Thyroid gland (tissue), 4 donors: ENCODE measurements at regions not wholly inside any gene's neighbourhood (a gene's known extent, or its start where the extent isn't known, plus 50 kb on each side); places are given as distances from the start of the nearest gene placed in this dataset.

Experiments used
- DNase-seq, 2 donors: peaks; one replicate each; pipeline ENCODE4 v3.0.0-alpha.2; 2019
- H3K27ac ChIP-seq, 3 donors: fragments of 200-600 bp; sonication (generic); 1 replicate in 2 of 3; 2 replicates in 1 of 3; pipeline ENCODE4 v1.5.1; 2016 to 2019; ENCODE audit warnings: mild to moderate bottlenecking in 1 of 3, moderate library complexity in 1 of 3
- H3K27me3 ChIP-seq: fragments of 200-600 bp; sonication (generic); one replicate; pipeline ENCODE4 v1.5.1; 2019
- H3K36me3 ChIP-seq, 2 donors: fragments of 200-600 bp; sonication (generic); one replicate each; pipeline ENCODE4 v1.5.1; 2016 to 2019
- H3K4me1 ChIP-seq, 2 donors: fragments of 200-600 bp; sonication (generic); one replicate each; pipeline ENCODE4 v1.5.1; 2017 to 2019
- H3K4me3 ChIP-seq, 3 donors: fragments of 200-600 bp; sonication (generic); replicated peaks in 1 of 3; 1 replicate in 2 of 3; 2 replicates in 1 of 3; pipeline ENCODE4 v1.5.1; 2016; ENCODE audit warnings: mild to moderate bottlenecking in 1 of 3
- H3K9me3 ChIP-seq: fragments of 200-600 bp; sonication (generic); one replicate; pipeline ENCODE4 v1.5.1; 2017
- POLR2A ChIP-seq, 2 donors: fragments of 450-650 bp; IDR thresholded peaks; one replicate each; pipeline ENCODE4 v1.6.1; 2017; ENCODE audit warnings: antibody characterized with exemption in 2 of 2, mild to moderate bottlenecking in 2 of 2, moderate library complexity in 1 of 2
- WGBS, 2 donors: methylation state at CpG; one replicate each; pipeline ENCODE4 v1.1.5; 2017; 5-methylcytosine and 5-hydroxymethylcytosine counted together
- intact Hi-C: fragments of 100-400 bp; cut with DNase I; formaldehyde crosslinking; loops from one replicate; pipeline ENCODE4 v1.15.1; 2023
- TF ChIP-seq, protein P1 (sequence below), 6 experiments: fragments of 200-600 bp in 3 of 6; fragments of 450-650 bp in 3 of 6; sonication (generic) in 3 of 6; IDR thresholded peaks; one replicate each; pipeline ENCODE4 v1.5.1; 2016 to 2019; ENCODE audit warnings: antibody characterized with exemption in 6 of 6, mild to moderate bottlenecking in 2 of 6, inconsistent platforms in 1 of 6, moderate library complexity in 1 of 6

- no peak for TF ChIP-seq POLR2A (IDR thresholded peaks at IDR 0.05)
- TF ChIP-seq, protein P1, sequence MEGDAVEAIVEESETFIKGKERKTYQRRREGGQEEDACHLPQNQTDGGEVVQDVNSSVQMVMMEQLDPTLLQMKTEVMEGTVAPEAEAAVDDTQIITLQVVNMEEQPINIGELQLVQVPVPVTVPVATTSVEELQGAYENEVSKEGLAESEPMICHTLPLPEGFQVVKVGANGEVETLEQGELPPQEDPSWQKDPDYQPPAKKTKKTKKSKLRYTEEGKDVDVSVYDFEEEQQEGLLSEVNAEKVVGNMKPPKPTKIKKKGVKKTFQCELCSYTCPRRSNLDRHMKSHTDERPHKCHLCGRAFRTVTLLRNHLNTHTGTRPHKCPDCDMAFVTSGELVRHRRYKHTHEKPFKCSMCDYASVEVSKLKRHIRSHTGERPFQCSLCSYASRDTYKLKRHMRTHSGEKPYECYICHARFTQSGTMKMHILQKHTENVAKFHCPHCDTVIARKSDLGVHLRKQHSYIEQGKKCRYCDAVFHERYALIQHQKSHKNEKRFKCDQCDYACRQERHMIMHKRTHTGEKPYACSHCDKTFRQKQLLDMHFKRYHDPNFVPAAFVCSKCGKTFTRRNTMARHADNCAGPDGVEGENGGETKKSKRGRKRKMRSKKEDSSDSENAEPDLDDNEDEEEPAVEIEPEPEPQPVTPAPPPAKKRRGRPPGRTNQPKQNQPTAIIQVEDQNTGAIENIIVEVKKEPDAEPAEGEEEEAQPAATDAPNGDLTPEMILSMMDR (IDR thresholded peaks at IDR 0.05), result no peak
These were observed 168.9 kb downstream of the DRD1 start for GRCh38 chr5:175275097-175275496.

GRCh38 chr5:175274171-175274570 is 169.8 kb downstream of the DRD1 start:
- intact Hi-C loops, result no loop called here
- no peak for TF ChIP-seq POLR2A (IDR thresholded peaks at IDR 0.05)

More at GRCh38 chr5:175275097-175275496, 168.9 kb downstream of the DRD1 start:
- WGBS, 2 donors, result 57 to 60% methylated on average over 4 of the region's 4 CpGs
- H3K27ac ChIP-seq, result no peak overlapping the region
- H3K4me3 ChIP-seq, result no peak overlapping the region
- intact Hi-C loops, result no loop called here
- H3K27me3 ChIP-seq, result no peaks in the 10 kb centered on the region
- no peaks in the 10 kb centered on the region for H3K9me3 ChIP-seq
- H3K36me3 ChIP-seq, result no peaks in the 10 kb centered on the region
- no peaks in the 10 kb centered on the region for H3K4me1 ChIP-seq
- no peak for DNase-seq

GRCh38 chr5:175264406-175264805 is 179.6 kb downstream of the DRD1 start:
- no peak for DNase-seq
- WGBS, 2 donors, result 60 to 71% methylated on average over 2 of the region's 2 CpGs
- TF ChIP-seq POLR2A (IDR thresholded peaks at IDR 0.05), result no peak
- TF ChIP-seq, protein P1 (IDR thresholded peaks at IDR 0.05), result no peak
- intact Hi-C loops, result no loop called here
- Histone ChIP-seq H3K36me3 (no peaks in the 10 kb centered on the region), H3K27me3 (no peaks in the 10 kb centered on the region), H3K27ac (no peak overlapping the region), H3K4me1 (no peaks in the 10 kb centered on the region), H3K9me3 (no peaks in the 10 kb centered on the region), H3K4me3 (no peak overlapping the region)

More at GRCh38 chr5:175274171-175274570, 169.8 kb downstream of the DRD1 start:
- no peak overlapping the region for H3K27ac ChIP-seq
- H3K36me3 ChIP-seq, result no peaks in the 10 kb centered on the region
- no peak overlapping the region for H3K4me3 ChIP-seq
- no peaks in the 10 kb centered on the region for H3K27me3 ChIP-seq
- no peaks in the 10 kb centered on the region for H3K4me1 ChIP-seq
- no peak for DNase-seq
- no peaks in the 10 kb centered on the region for H3K9me3 ChIP-seq

DNA sequence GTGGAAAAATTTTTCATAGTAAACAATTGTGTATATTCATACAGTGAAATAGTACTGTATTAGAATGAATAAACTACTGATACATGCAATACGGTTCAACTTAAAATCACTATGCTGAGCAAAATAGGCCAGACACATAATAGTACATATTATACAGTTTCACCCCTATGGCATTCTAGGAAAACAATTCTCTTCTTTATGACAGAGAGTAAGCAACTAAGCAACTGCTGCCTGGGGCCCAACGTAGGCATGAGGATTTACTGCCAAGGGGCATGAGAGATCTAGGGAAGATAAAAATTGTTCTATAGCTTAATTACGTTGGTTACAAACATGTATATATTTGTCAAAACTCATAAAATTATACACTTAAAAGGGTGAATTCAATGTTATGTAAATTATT is 180.2 kb downstream of the DRD1 start:
- TF ChIP-seq POLR2A (IDR thresholded peaks at IDR 0.05), result no peak
- TF ChIP-seq, protein P1 (IDR thresholded peaks at IDR 0.05), result no peak
- no peaks in the 10 kb centered on the region for H3K4me1 ChIP-seq
- no peaks in the 10 kb centered on the region for H3K9me3 ChIP-seq
- intact Hi-C loops, result no loop called here
- WGBS, 2 donors, result 92 to 97% methylated on average over 3 of the region's 3 CpGs
- no peaks in the 10 kb centered on the region for H3K27me3 ChIP-seq
- no peaks in the 10 kb centered on the region for H3K36me3 ChIP-seq
- no peak overlapping the region for H3K27ac ChIP-seq
- DNase-seq, result no peak
- no peak overlapping the region for H3K4me3 ChIP-seq

DNA sequence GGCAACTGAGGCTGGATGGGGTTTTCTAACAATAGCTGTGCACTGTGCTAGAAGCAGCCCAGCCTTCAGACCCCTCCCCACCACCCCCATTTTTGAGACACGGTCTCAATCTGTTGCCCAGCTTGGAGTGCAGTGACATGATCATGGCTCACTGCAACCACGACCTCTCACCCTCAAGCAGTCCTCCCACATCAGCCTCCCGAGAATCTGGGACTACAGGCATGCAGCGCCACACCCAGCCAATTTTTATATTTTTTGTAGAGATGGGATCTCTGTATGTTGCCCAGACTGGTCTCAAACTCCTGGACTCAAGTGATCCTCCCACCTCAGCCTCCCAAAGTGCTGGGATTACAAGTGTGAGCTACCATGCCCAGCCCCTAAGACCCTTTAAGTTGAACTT is 182.5 kb downstream of the DRD1 start:
- DNase-seq, result no peak
- Histone ChIP-seq H3K36me3 (no peaks in the 10 kb centered on the region), H3K4me1 (no peaks in the 10 kb centered on the region), H3K27ac (no peak overlapping the region), H3K4me3 (no peak overlapping the region), H3K9me3 (no peaks in the 10 kb centered on the region), H3K27me3 (no peaks in the 10 kb centered on the region)
- 76 to 89% methylated on average over 4 of the region's 4 CpGs for WGBS, 2 donors
- TF ChIP-seq, protein P1 (IDR thresholded peaks at IDR 0.05), result no peak
- TF ChIP-seq POLR2A (IDR thresholded peaks at IDR 0.05), result no peak
- intact Hi-C loops, result no loop called here

DNA sequence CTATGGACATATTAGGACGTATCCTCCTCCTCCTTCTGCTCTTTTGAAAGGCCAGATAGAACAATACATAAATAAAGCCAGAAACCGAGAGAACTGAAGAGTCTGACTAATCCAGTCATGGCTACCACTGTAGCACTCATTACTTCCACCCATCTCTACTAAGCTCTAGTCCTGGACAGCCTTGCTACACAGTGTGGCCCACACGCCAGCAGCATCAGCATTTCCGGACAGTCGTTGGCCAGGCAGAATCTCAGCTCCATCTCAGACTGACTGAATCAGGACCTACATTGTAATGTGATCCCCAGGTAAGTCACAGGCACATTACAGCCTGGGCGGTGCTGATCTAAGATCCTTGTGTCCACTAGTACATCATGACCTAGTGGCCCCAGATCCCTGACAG is 182.9 kb downstream of the DRD1 start:
- intact Hi-C loops, result no loop called here
- Histone ChIP-seq H3K4me3 (no peak overlapping the region), H3K27ac (no peak overlapping the region), H3K4me1 (no peaks in the 10 kb centered on the region), H3K27me3 (no peaks in the 10 kb centered on the region), H3K9me3 (no peaks in the 10 kb centered on the region), H3K36me3 (no peaks in the 10 kb centered on the region)
- TF ChIP-seq, protein P1 (IDR thresholded peaks at IDR 0.05), result no peak
- TF ChIP-seq POLR2A (IDR thresholded peaks at IDR 0.05), result no peak
- WGBS, 2 donors, result 68 to 70% methylated on average over 2 to 6 of the region's 6 CpGs
- no peak for DNase-seq
